ENCODE measurements at regions not wholly inside any gene's neighbourhood (a gene's known extent, or its start where the extent isn't known, plus 50 kb on each side); places are given as distances from the start of the nearest gene placed in this dataset.
A peak's percentile ranks its signal among the peaks of the same experiment; 100 is the strongest.

DNA sequence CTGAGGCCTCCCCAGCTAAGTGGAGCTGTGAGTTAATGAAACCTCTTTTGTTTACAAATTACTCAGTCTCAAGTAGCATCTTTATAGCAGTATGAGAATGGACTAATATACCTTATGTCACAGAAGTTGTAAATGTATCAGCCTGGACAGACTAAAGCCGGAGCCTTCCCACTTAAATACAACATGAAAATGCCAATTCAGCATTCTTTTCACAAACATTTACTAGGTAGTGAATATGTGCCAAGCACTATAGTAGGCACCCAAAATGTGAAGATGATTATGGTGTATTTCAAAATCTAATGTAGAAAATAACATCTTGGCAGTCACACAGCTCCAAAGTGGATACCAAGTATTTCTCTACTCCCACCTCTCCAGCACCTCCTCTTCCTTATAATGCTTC, 693.0 kb downstream of the KCNJ2 start:
- H3K27me3 ChIP-seq (ENCODE audit: control insufficient read depth in 4 of 4, insufficient read depth in 4 of 4, low read length in 3 of 4) = no peaks in the 10 kb centered on the region
- 92% methylated on average over 1 of the region's 1 CpG for WGBS
- H3K4me3 ChIP-seq (ENCODE audit: low read depth in 1 of 3, low read length in 3 of 3) = no peak overlapping the region
- no peak for DNase-seq (ENCODE audit: low spot score)
- no peak overlapping the region for H3K9ac ChIP-seq (ENCODE audit: low read depth in 1 of 2, low read length in 2 of 2)
- no peaks in the 10 kb centered on the region for H3K9me3 ChIP-seq (ENCODE audit: control insufficient read depth in 4 of 4, low read length in 3 of 4)
- H3K36me3 ChIP-seq (ENCODE audit: control insufficient read depth in 4 of 4, insufficient read depth in 3 of 4, low read depth in 1 of 4, low read length in 3 of 4) = no peaks in the 10 kb centered on the region
- H3K4me1 ChIP-seq (ENCODE audit: control insufficient read depth in 4 of 4, insufficient read depth in 4 of 4, low read length in 3 of 4) = no peaks in the 10 kb centered on the region
- TF ChIP-seq, protein P1, sequence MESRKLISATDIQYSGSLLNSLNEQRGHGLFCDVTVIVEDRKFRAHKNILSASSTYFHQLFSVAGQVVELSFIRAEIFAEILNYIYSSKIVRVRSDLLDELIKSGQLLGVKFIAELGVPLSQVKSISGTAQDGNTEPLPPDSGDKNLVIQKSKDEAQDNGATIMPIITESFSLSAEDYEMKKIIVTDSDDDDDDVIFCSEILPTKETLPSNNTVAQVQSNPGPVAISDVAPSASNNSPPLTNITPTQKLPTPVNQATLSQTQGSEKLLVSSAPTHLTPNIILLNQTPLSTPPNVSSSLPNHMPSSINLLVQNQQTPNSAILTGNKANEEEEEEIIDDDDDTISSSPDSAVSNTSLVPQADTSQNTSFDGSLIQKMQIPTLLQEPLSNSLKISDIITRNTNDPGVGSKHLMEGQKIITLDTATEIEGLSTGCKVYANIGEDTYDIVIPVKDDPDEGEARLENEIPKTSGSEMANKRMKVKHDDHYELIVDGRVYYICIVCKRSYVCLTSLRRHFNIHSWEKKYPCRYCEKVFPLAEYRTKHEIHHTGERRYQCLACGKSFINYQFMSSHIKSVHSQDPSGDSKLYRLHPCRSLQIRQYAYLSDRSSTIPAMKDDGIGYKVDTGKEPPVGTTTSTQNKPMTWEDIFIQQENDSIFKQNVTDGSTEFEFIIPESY (IDR thresholded peaks at IDR 0.05) = no peak
- TF ChIP-seq TAF1 (conservative IDR thresholded peaks at IDR 0.05) (no peak), CTCF (IDR thresholded peaks at IDR 0.05; ENCODE audit: low read depth, low read length, missing input control) (no peak), RXRA (IDR thresholded peaks at IDR 0.05) (no peak), MAX (IDR thresholded peaks at IDR 0.05) (no peak), JUND (IDR thresholded peaks at IDR 0.05) (no peak), HNF4A (conservative IDR thresholded peaks at IDR 0.05) (no peak)
- H3K27ac ChIP-seq (ENCODE audit: low read depth in 1 of 2, low read length in 2 of 2) = no peak overlapping the region

DNA sequence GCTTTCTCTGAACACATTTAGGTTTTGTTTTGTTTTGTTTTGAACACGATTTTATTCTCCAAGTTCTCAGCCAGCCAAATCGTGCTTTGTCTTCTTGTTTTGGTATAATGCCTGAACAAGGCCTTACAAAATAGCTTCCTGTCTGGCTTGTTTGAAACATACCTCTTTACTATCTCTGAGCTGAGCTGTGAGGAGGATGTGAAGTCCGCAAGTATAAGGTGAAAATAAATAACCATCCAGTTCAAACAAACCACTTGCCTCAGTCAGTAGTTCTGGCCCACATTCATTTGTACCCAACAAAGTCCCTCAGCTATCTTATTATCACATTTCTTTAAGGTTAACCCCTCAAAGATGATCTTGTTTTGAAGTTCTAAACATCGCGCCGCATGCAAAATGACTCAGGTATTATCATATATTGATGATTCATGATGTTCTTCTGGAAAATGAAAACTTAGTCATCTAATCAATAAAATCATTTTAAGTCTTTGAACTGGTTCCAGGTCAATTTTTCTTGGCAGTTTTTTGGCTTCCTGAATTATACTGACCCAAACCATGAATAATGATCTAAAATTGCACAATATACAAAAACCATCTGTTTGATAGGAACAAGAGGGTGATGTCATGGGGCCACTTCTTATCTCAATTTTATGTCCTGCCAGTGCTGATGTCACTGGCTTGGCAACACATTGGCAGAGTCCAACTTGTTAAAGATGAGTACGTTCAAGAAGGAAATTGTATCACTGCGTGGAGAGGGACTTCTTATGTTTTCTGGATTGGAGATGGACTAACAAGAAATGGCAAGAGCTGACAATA, 694.3 kb downstream of the KCNJ2 start:
- H3K4me3 ChIP-seq (ENCODE audit: low read depth in 1 of 3, low read length in 3 of 3) = no peak overlapping the region
- 73% methylated on average over 8 of the region's 8 CpGs for WGBS
- no peaks in the 10 kb centered on the region for H3K36me3 ChIP-seq (ENCODE audit: control insufficient read depth in 4 of 4, insufficient read depth in 3 of 4, low read depth in 1 of 4, low read length in 3 of 4)
- no peaks in the 10 kb centered on the region for H3K9me3 ChIP-seq (ENCODE audit: control insufficient read depth in 4 of 4, low read length in 3 of 4)
- no peaks in the 10 kb centered on the region for H3K27me3 ChIP-seq (ENCODE audit: control insufficient read depth in 4 of 4, insufficient read depth in 4 of 4, low read length in 3 of 4)
- no peak overlapping the region for H3K9ac ChIP-seq (ENCODE audit: low read depth in 1 of 2, low read length in 2 of 2)
- TF ChIP-seq, protein P2, sequence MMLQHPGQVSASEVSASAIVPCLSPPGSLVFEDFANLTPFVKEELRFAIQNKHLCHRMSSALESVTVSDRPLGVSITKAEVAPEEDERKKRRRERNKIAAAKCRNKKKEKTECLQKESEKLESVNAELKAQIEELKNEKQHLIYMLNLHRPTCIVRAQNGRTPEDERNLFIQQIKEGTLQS (IDR thresholded peaks at IDR 0.05) = peak; percentile 35
- TF ChIP-seq REST (IDR thresholded peaks at IDR 0.05) = no peak
- TF ChIP-seq EGR1 (IDR thresholded peaks at IDR 0.05; ENCODE audit: low read depth in 2 of 2) = no peak
- peak; percentile 29 to 36 for TF ChIP-seq HNF4A (conservative IDR thresholded peaks at IDR 0.05)
- TF ChIP-seq FOXA1 (IDR thresholded peaks at IDR 0.05) = no peak
- TF ChIP-seq NR2F2 (IDR thresholded peaks at IDR 0.05) = no peak
- peak; percentile 42 to 51 for TF ChIP-seq JUND (IDR thresholded peaks at IDR 0.05)
- peak overlapping the region in 1 of 2 donors; percentile 59 for H3K27ac ChIP-seq (ENCODE audit: low read depth in 1 of 2, low read length in 2 of 2)
- DNase-seq (ENCODE audit: low spot score) = no peak
- H3K4me1 ChIP-seq (ENCODE audit: control insufficient read depth in 4 of 4, insufficient read depth in 4 of 4, low read length in 3 of 4) = no peaks in the 10 kb centered on the region

Data from liver (tissue), 8 donors.